HS-5 (cell line): ENCODE measurements at regions not wholly inside any gene's neighbourhood (a gene's known extent, or its start where the extent isn't known, plus 50 kb on each side); places are given as distances from the start of the nearest gene placed in this dataset.

Experiments
- DNase-seq: peaks from one replicate; pipeline ENCODE4 v3.0.0-alpha.2; 2012; ENCODE audit warnings: low read depth

DNA sequence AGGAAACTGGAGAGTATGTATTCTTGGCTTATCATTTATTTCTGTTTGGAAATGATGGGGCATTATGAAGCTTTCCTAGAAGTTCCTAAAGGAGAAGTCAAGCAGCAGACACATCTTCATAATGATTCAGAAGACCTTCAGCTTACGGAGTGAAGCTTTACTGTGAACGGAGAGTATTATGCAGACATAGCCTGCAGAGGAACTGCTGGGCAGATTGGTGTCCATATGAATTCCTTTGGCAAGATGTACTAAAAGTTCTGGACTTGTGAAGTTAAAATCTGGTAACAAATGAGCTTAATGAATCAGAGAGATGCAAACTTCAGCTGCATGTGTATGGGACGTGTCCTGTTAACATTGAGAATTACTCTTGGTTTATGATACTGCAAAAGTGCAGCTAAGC is 60.1 kb downstream of the NABP1 start:
- DNase-seq = no peak

GRCh38 chr2:191738667-191739066 is 60.7 kb downstream of the NABP1 start:
- no peak for DNase-seq

DNA sequence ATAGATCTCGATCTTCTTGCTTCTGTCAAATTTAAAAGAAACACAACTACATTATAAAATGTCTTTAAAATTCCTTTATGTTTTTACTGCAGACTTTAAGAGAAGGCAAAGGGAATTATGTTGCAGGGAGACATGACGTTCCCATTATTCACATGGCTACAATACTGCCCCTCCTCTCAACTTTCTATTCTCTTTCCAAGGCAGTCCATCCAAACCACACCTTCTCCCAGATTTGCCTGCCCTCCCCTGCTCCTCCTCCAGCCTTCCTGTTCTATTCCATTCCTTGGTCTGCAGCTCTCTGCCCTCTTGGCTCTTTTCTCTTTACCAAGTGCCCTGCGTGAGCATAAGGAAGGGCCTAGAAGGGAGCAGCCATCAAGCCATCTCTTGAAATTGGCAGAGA is 61.3 kb downstream of the NABP1 start:
- no peak for DNase-seq

DNA sequence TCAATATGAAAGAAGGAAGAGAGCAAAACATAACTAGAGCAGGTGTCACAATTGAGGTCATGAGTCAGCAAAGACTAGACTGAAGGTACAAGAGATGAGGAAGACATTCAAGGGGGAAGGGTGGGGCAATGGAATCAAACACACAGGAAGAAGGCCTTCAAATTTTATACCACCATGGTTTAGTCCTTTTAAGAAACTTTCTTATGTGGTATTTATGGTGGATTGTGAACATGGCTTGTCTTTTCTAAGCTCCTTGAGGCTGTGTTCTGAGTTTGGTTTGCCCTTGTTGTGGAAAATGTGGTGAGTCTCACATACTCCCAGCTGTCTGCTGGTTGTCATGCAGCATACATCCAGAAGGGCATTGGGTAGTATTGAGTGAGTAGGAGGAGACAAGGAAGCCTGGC is 62.1 kb downstream of the NABP1 start:
- no peak for DNase-seq

DNA sequence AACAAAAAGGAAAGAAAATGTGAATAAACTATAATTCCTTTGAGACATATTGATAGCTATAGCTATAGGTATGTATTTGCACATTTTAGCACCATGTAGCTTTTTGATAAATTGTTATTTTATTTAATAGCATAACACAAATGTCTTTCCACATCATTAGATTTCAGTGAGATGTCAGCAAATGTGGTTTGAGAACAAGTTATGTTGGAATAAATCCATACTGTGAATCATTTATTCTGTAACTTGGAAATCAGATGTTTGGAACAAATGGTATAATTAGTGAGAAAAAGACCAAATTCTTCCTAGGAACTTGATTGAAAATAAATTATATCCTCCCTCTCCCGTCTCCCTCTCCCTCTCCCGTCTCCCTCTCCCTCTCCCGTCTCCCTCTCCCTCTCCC is 62.8 kb downstream of the NABP1 start:
- DNase-seq = no peak

DNA sequence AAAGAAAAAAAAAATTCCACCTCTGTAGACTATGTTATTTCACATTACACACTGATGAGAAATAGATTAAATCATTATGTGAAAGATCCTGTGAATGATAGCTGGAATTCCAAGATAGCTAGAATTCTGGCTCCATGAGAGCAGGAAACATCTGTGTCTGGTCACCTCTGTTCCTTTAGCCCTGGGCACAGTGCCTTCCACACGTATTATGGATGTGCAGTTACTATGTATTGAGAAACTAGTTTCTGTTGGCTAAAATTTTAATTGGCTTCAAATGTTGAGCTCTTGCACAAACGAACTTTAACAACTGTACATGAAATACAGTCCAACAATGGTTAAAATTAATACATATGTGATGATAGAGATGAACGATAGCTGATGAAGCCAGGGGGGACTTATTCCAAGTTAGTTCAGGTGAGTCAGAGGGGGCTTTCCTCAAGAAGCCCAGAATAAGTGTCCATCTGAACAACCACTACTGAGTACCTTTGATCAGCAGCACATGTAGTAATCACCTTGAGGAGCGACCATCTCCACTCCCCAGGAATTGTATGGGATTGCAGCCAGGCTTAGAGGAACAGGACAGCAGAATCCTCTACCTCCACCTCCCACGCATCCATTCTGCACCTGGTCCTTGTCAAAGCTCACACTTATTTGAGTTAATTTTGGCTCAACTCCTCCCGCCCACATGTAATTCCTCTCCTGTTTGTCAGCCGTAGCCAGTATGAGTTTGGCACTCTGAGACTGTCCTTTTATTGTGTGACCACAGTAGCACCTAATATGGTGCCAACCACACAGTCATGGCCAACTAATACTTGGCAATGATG is 68.6 kb downstream of the NABP1 start:
- DNase-seq = peak; percentile 76

GRCh38 chr2:191747170-191747530 is 69.2 kb downstream of the NABP1 start:
- no peak for DNase-seq

DNA sequence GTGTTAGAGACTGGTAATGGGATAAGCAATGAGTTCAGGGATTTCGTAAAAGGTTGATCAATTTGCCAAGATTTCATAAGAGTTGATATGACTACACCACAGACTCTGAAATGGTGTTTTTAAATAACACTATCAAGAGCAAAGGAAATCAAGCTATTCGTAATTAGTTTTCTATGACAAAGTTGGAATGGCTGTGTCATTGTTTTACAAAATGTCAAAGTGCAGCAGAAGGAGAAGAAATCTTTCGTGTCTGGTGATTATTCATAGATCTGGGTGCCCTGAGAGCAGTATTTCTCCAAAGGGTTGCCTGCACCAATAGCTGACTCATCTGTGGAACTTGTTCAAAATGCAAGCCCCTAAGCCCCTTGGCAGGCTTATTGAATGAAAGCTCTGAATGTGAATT is 70.1 kb downstream of the NABP1 start:
- peak; percentile 60 for DNase-seq

- DNase-seq = no peak
These were observed 70.7 kb downstream of the NABP1 start for GRCh38 chr2:191748528-191749180.

DNA sequence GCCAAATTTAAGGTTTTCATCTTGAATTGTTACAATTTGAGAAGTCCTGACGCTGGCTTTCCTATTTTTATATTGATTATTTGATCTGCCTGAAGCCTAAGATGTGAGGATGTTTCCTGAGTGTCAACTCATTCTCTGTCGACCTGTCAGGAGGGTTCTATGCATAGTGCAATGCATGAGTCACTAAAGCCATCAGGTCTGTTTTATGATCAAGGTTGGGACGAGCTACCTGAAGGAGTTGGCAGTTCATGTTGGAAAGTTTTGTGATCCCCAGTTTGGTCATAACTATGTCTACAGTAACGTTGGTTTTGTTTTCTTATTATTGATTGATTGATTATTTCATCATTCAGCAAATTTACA is 71.2 kb downstream of the NABP1 start:
- DNase-seq = no peak

GRCh38 chr2:191754103-191754502 is 76.2 kb downstream of the NABP1 start:
- no peak for DNase-seq

DNA sequence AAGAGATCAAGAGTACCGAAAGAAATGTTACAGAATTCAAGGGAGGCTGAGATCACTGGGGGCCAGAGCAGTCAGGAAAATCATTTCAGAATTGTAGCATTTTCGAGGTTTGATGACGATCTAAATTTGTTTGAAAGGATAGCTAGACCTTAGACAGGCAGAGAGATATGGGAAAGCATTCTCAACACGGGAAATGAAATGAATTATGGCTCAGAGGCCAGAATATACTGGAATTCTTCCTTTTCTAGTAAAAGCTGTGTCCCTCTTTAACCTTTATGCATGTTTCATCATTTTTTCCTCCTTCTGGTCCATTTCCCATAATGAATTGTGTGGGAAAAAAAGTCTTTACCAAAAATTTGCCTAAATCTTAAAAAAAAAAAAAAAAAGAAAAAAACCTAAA is 78.8 kb downstream of the NABP1 start:
- no peak for DNase-seq

- no peak for DNase-seq
These were observed 79.3 kb downstream of the NABP1 start for GRCh38 chr2:191757208-191757607.

- peak; percentile 41 for DNase-seq
These were observed 80.9 kb downstream of the NABP1 start for GRCh38 chr2:191758518-191759507.

GRCh38 chr2:191759680-191760079 is 81.7 kb downstream of the NABP1 start:
- no peak for DNase-seq

DNA sequence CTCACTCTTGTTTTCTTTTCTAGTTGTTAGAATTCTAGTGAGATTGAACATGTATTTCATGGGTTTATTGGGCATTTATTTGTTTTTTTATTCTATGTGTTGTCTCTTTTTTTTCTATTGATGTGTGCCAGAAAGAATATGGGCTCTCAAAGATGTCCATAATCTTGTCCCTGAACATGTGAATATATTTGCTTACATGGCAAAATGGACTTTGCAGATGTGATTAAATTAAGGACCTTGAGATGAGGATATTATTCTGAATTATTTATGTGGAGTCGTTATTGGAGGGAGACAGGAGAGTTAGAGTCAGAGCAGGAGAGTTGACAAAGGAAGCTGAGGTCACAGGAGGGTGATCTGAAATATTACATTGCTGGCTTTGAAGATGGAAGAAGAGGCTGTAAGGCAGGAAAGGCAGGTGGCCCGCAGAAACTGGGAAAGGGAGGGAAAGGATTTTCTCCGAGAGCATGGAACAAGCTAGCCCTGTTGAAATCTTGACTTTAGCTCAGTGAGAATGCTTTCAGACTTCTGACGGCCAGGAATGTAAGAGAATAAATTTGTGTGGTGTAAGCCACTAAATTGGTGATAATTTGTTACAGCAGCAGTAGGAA is 82.8 kb downstream of the NABP1 start:
- no peak for DNase-seq

GRCh38 chr2:191773136-191773535 is 73.8 kb downstream of the CAVIN2 start:
- DNase-seq = no peak

GRCh38 chr2:191777351-191777750 is 69.5 kb downstream of the CAVIN2 start:
- no peak for DNase-seq

DNA sequence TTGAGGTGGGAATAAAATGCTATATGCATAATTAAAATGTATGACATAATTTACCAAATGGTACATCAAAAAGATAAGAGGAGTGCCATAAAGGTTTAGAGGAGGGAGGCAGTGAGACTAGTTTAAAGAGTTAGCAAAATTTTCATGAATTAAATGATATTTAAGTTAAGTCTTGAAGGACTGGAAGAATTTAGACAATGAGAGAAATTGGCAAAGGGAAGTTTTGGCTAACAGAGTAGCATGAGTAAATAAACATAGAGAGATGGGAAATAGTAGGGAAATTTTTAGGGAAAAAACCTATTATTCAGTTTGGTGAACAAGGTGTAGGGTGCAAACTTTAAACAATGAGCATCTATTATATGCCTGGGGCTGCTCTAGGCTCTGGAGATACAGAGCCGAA is 68.8 kb downstream of the CAVIN2 start:
- DNase-seq = no peak

GRCh38 chr2:191782351-191782750 is 64.5 kb downstream of the CAVIN2 start:
- DNase-seq = no peak

GRCh38 chr2:191783416-191783815 is 63.5 kb downstream of the CAVIN2 start:
- no peak for DNase-seq
